Stomach (tissue), 4 donors: ENCODE measurements at regions not wholly inside any gene's neighbourhood (a gene's known extent, or its start where the extent isn't known, plus 50 kb on each side); places are given as distances from the start of the nearest gene placed in this dataset.

ENCODE experiments used
- CTCF ChIP-seq, 7 experiments: fragments of 450-650 bp in 4 of 7; fragments of 200-600 bp in 3 of 7; sonication (generic) in 3 of 7; IDR thresholded peaks; one replicate each; pipeline ENCODE4 v1.5.1; 2016 to 2019; ENCODE audit warnings: antibody characterized with exemption in 7 of 7, control low read depth in 2 of 7, mild to moderate bottlenecking in 1 of 7
- EP300 ChIP-seq: sonication (generic); formaldehyde crosslinking; IDR thresholded peaks from one replicate; pipeline ENCODE4 v1.6.1; 2017; ENCODE audit warnings: antibody characterized with exemption
- POLR2A ChIP-seq, 4 donors: fragments of 450-650 bp; IDR thresholded peaks; one replicate each; pipeline ENCODE4 v1.6.1; 2016; ENCODE audit warnings: antibody characterized with exemption in 4 of 4, control low read depth in 2 of 4, mild to moderate bottlenecking in 1 of 4, moderate library complexity in 1 of 4
- POLR2AphosphoS5 ChIP-seq, 3 donors: sonication (generic); formaldehyde crosslinking; IDR thresholded peaks; one replicate each; pipeline ENCODE4 v1.6.1; 2016; ENCODE audit warnings: antibody characterized with exemption in 3 of 3

GRCh38 chr2:105449076-105449475 lies 50.2 kb upstream of the FHL2 start:
- no peak for TF ChIP-seq POLR2A (IDR thresholded peaks at IDR 0.05)
- TF ChIP-seq CTCF (IDR thresholded peaks at IDR 0.05), result no peak
- TF ChIP-seq POLR2AphosphoS5 (IDR thresholded peaks at IDR 0.05), result peak in 1 of 3 donors; percentile 24
- TF ChIP-seq EP300, result no peak
